Hematopoietic multipotent progenitor cell (in vitro differentiated cells): ENCODE measurements at regions not wholly inside any gene's neighbourhood (a gene's known extent, or its start where the extent isn't known, plus 50 kb on each side); places are given as distances from the start of the nearest gene placed in this dataset.

Experiments
- DNase-seq, 3 donors: peaks; one replicate each; pipeline ENCODE4 v3.0.0-alpha.2; 2011 to 2015; ENCODE audit warnings: low read depth in 2 of 3, low spot score in 2 of 3

GRCh38 chr9:2559192-2560152 is 62.1 kb upstream of the VLDLR start:
- no peak for DNase-seq

GRCh38 chr9:2560180-2560579 is 61.4 kb upstream of the VLDLR start:
- DNase-seq: no peak

- no peak for DNase-seq
Observed at GRCh38 chr9:2565676-2566340, 55.8 kb upstream of the VLDLR start.

GRCh38 chr9:2567922-2568321 is 53.7 kb upstream of the VLDLR start:
- DNase-seq: no peak

- no peak for DNase-seq
Observed at GRCh38 chr9:2568689-2569088, 52.9 kb upstream of the VLDLR start.

GRCh38 chr9:2570615-2571479 is 50.7 kb upstream of the VLDLR start:
- DNase-seq: peak in 2 of 3 donors; percentile 76 to 83
